ENCODE measurements at regions not wholly inside any gene's neighbourhood (a gene's known extent, or its start where the extent isn't known, plus 50 kb on each side); places are given as distances from the start of the nearest gene placed in this dataset.
"Not testable (repeated sequence)": the region's sequence is repeated elsewhere in the genome, so short reads cannot be mapped to it uniquely, and the experiment has no call there.

DNA sequence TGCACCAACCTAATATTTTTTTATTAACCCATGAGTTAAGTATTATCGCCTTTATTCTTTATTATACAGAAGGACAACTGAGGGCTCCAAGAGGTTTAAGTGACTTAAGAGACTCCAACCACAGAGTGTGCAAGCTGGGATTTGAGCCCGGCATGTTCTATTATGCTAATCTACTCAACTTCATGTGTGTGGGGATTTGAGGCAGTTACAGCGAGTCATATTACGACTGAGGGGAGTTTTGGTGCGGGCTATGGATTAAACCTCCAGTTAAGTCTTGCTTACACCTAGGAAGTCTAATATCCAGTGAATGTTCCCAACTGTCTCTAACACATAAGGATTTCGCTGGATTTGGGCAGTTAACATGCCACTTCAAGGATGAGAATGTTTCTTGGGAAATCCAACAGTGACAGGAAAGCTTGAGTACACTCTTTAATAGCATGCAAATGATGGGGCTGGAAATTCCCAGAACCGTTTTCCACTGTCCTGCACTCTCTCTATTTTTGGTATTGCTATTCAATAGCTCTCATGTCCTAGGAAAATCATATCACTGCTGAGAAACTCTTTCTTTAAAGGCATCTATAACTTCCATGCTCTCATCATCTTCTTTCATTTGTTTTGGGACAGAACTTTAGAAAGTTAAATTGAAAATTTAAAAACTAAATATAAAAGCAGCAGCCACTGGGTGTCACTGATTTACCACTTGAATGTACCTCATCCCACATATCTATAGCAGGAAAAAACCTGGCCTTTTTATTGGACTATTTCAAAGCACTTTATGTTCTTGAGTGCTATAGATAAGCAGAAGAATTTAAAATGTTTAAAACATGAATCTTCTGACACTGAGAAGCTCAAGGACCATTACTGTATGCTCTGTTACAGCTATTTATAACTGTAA lies 165.1 kb upstream of the TTC29 start:
- no peaks in the 10 kb centered on the region for H3K27me3 ChIP-seq (replicated peaks; ENCODE audit: control insufficient read depth, insufficient read depth, low read length)

DNA sequence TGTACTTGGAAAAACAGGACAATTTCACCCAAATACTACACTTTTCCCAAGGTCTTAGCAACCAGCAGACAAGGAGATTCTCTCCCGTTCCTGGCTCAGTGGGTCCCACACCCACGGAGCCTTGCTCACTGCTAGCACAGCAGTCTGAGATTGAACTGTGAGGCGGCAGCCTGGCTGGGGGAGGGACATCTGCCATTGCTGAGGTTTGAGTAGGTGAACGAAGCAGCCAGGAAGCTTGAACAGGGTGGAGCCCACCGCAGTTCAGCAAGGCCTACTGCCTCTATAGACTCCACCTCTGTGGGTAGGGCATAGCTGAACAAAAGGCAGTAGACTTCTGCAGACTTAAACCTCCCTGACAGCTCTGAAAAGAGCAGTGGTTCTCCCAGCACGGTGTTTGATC lies 166.5 kb upstream of the TTC29 start:
- H3K36me3 ChIP-seq (ENCODE audit: control insufficient read depth, insufficient read depth, low read length); H3K4me3 ChIP-seq (replicated peaks; ENCODE audit: low read depth, low read length); DNase-seq (ENCODE audit: extremely low read depth, insufficient read length); H3K27me3 ChIP-seq (replicated peaks; ENCODE audit: control insufficient read depth, insufficient read depth, low read length): not testable (repeated sequence)

More for the DNA sequence above, 165.1 kb upstream of the TTC29 start:
- no peak overlapping the region for H3K4me3 ChIP-seq (replicated peaks; ENCODE audit: low read depth, low read length)
- TF ChIP-seq, protein P1, sequence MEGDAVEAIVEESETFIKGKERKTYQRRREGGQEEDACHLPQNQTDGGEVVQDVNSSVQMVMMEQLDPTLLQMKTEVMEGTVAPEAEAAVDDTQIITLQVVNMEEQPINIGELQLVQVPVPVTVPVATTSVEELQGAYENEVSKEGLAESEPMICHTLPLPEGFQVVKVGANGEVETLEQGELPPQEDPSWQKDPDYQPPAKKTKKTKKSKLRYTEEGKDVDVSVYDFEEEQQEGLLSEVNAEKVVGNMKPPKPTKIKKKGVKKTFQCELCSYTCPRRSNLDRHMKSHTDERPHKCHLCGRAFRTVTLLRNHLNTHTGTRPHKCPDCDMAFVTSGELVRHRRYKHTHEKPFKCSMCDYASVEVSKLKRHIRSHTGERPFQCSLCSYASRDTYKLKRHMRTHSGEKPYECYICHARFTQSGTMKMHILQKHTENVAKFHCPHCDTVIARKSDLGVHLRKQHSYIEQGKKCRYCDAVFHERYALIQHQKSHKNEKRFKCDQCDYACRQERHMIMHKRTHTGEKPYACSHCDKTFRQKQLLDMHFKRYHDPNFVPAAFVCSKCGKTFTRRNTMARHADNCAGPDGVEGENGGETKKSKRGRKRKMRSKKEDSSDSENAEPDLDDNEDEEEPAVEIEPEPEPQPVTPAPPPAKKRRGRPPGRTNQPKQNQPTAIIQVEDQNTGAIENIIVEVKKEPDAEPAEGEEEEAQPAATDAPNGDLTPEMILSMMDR (IDR thresholded peaks at IDR 0.05; ENCODE audit: insufficient read depth, low read length, poor library complexity, severe bottlenecking) = no peak
- H3K36me3 ChIP-seq (ENCODE audit: control insufficient read depth, insufficient read depth, low read length) = no peaks in the 10 kb centered on the region
- no peak for DNase-seq (ENCODE audit: extremely low read depth, insufficient read length)

DNA sequence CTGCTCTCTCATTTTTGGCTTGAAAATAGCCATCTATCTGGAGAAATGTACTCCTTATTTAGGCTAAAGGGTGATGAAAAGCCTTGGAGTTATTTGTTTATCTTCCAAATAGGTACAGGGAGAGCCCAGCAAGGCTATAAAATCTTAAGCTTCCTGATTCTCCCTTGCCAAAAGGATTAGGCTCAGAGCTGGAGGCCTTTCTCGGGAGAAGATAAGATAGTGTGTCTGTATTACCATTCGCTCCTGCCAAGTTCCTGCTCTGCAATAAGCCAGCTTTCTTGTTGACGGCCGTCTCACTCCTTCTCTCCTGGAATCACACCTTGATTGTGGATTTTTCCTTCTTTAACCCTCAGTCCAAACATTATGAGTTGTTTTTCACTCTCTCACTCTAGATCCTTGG lies 171.8 kb upstream of the TTC29 start:
- H3K4me3 ChIP-seq (replicated peaks; ENCODE audit: low read depth, low read length) = no peak overlapping the region
- TF ChIP-seq, protein P1 (IDR thresholded peaks at IDR 0.05; ENCODE audit: insufficient read depth, low read length, poor library complexity, severe bottlenecking) = no peak
- DNase-seq (ENCODE audit: extremely low read depth, insufficient read length) = no peak
- no peaks in the 10 kb centered on the region for H3K36me3 ChIP-seq (ENCODE audit: control insufficient read depth, insufficient read depth, low read length)
- no peaks in the 10 kb centered on the region for H3K27me3 ChIP-seq (replicated peaks; ENCODE audit: control insufficient read depth, insufficient read depth, low read length)

DNA sequence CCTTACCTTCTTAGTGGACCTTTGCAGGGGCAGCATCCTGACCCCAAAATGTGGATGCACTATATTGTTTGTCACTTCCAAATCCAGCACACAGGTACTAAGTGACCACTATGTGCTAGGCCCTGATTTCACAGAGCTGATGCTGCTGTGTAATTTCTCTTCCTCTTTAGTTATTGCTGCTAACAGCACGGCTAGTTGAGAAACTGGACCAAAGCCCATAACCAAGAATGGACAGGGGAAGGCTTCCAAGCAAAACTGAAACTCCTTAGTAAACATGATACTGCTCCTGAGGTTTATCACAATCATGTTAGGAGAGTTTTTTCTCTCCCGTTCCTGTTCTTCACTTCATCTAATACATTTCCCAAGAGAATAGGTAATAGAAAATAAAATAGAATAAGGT lies 172.9 kb upstream of the TTC29 start:
- Histone ChIP-seq H3K36me3 (ENCODE audit: control insufficient read depth, insufficient read depth, low read length) (no peaks in the 10 kb centered on the region), H3K27me3 (replicated peaks; ENCODE audit: control insufficient read depth, insufficient read depth, low read length) (no peaks in the 10 kb centered on the region), H3K4me3 (replicated peaks; ENCODE audit: low read depth, low read length) (no peak overlapping the region)
- DNase-seq (ENCODE audit: extremely low read depth, insufficient read length) = no peak
- TF ChIP-seq, protein P1 (IDR thresholded peaks at IDR 0.05; ENCODE audit: insufficient read depth, low read length, poor library complexity, severe bottlenecking) = no peak

DNA sequence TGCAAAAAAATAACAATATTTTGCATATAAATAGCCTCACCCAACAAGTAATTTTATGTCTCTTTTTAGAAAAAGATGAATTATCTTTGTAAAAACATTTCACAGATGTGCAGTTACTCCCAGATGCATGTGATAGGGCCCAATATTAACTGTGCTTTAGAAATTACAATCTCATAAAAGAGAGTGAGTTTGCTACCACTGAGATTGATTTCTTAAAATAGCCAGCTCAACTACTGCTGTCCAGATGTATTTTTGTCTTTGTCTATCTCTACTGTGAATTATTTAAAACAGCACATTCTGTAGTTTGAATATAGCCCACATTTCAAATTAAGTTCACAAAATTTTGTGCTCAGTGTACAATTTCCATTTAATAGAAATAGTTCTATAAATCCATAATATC lies 177.0 kb upstream of the TTC29 start:
- TF ChIP-seq, protein P1 (IDR thresholded peaks at IDR 0.05; ENCODE audit: insufficient read depth, low read length, poor library complexity, severe bottlenecking) = no peak
- Histone ChIP-seq H3K4me3 (replicated peaks; ENCODE audit: low read depth, low read length) (no peak overlapping the region), H3K27me3 (replicated peaks; ENCODE audit: control insufficient read depth, insufficient read depth, low read length) (no peaks in the 10 kb centered on the region), H3K36me3 (ENCODE audit: control insufficient read depth, insufficient read depth, low read length) (no peaks in the 10 kb centered on the region)
- DNase-seq (ENCODE audit: extremely low read depth, insufficient read length) = no peak

DNA sequence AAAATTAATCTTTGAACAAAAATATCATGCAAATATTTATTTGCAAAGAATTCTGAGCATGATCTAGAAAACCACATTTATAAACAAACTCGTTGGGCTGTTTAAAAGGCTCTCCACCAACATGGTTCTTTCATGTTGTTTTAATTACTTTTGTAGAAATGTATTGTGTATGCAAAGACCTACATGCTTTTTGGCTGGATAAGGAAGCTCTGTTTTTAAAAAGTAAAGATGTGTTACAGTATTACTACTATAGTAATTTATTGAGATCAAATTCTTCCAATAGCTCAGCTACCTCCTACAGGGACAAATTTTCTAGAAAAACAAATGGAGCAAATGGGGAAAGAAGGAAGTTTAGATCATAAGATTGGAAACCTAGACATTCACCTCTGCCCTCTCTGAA lies 177.5 kb upstream of the TTC29 start:
- Histone ChIP-seq H3K4me3 (replicated peaks; ENCODE audit: low read depth, low read length) (no peak overlapping the region), H3K36me3 (ENCODE audit: control insufficient read depth, insufficient read depth, low read length) (no peaks in the 10 kb centered on the region), H3K27me3 (replicated peaks; ENCODE audit: control insufficient read depth, insufficient read depth, low read length) (no peaks in the 10 kb centered on the region)
- TF ChIP-seq, protein P1 (IDR thresholded peaks at IDR 0.05; ENCODE audit: insufficient read depth, low read length, poor library complexity, severe bottlenecking) = no peak
- DNase-seq (ENCODE audit: extremely low read depth, insufficient read length) = no peak

Data from GM06990 (cell line).